NCI-H146 treated with DMSO at 0.1 percent for 48 hours (cell line): ENCODE measurements at regions not wholly inside any gene's neighbourhood (a gene's known extent, or its start where the extent isn't known, plus 50 kb on each side); places are given as distances from the start of the nearest gene placed in this dataset.
"Not testable (repeated sequence)": the region's sequence is repeated elsewhere in the genome, so short reads cannot be mapped to it uniquely, and the experiment has no call there.

Experiments used
- DNase-seq: peaks from one replicate; lab custom pipeline; 2025; ENCODE audit not compliant: unreplicated experiment; lab: John Stamatoyannopoulos, UW

- DNase-seq = no peak
Observed at GRCh38 chr14:85338895-85339294, 191.0 kb upstream of the FLRT2 start.

GRCh38 chr14:85342858-85343607 lies 186.9 kb upstream of the FLRT2 start:
- no peak for DNase-seq

- DNase-seq = no peak
Observed at GRCh38 chr14:85344171-85344570, 185.8 kb upstream of the FLRT2 start.

GRCh38 chr14:85344847-85345570 lies 184.9 kb upstream of the FLRT2 start:
- DNase-seq = no peak

- no peak for DNase-seq
Observed at GRCh38 chr14:85350667-85351066, 179.3 kb upstream of the FLRT2 start.

GRCh38 chr14:85352588-85352987 lies 177.4 kb upstream of the FLRT2 start:
- not testable (repeated sequence) for DNase-seq

GRCh38 chr14:85357120-85357519 lies 172.8 kb upstream of the FLRT2 start:
- DNase-seq = no peak

- no peak for DNase-seq
Observed at GRCh38 chr14:85358136-85358785, 171.7 kb upstream of the FLRT2 start.

- DNase-seq = no peak
Observed at GRCh38 chr14:85359505-85359904, 170.4 kb upstream of the FLRT2 start.

- DNase-seq = no peak
Observed at GRCh38 chr14:85363358-85363757, 166.6 kb upstream of the FLRT2 start.

- DNase-seq = no peak
Observed at GRCh38 chr14:85366226-85366625, 163.7 kb upstream of the FLRT2 start.

GRCh38 chr14:85380881-85381280 lies 149.1 kb upstream of the FLRT2 start:
- no peak for DNase-seq

- no peak for DNase-seq
Observed at GRCh38 chr14:85382341-85382740, 147.6 kb upstream of the FLRT2 start.

GRCh38 chr14:85387181-85387580 lies 142.8 kb upstream of the FLRT2 start:
- DNase-seq = no peak

- no peak for DNase-seq
Observed at GRCh38 chr14:85390236-85390635, 139.7 kb upstream of the FLRT2 start.

GRCh38 chr14:85391455-85391854 lies 138.5 kb upstream of the FLRT2 start:
- no peak for DNase-seq

GRCh38 chr14:85391892-85392291 lies 138.1 kb upstream of the FLRT2 start:
- no peak for DNase-seq

- DNase-seq = no peak
Observed at GRCh38 chr14:85399186-85399585, 130.8 kb upstream of the FLRT2 start.

GRCh38 chr14:85400678-85401077 lies 129.3 kb upstream of the FLRT2 start:
- DNase-seq = no peak

- no peak for DNase-seq
Observed at GRCh38 chr14:85401384-85401783, 128.6 kb upstream of the FLRT2 start.

GRCh38 chr14:85402569-85403162 lies 127.3 kb upstream of the FLRT2 start:
- DNase-seq = no peak
